GM12878 (cell line): ENCODE measurements at regions not wholly inside any gene's neighbourhood (a gene's known extent, or its start where the extent isn't known, plus 50 kb on each side); places are given as distances from the start of the nearest gene placed in this dataset.

Experiments used
- ATAC-seq: fragments of 200-7000 bp; cut with Tn5 transposase; 3 replicates; pipeline ENCODE4 v1.9.1; 2020; ENCODE audit warnings: mild to moderate bottlenecking, moderate library complexity
- BruUV-seq: library from RNA; stranded (reverse); fragments of 400-500 nt; replicated peaks from 2 replicates; lab custom pipeline; 2021; lab: Mats Ljungman, UMichigan
- CTCF ChIA-PET: fragments of 300-600 bp; sonication (Branson Sonifier 250); formaldehyde crosslinking; extraction: SDS; loops from one replicate; lab custom pipeline; 2021; ENCODE audit warnings: inconsistent platforms; lab: Yijun Ruan, JAX
- POLR2A ChIA-PET: fragments of 350-600 bp; formaldehyde crosslinking; extraction: SDS; loops from one replicate; lab custom pipeline; 2021; ENCODE audit warnings: inconsistent platforms; lab: Charles Lee
- RAD21 ChIA-PET: fragments of 300-600 bp; sonication (Branson Sonifier 250); formaldehyde crosslinking; loops from one replicate; lab custom pipeline; 2023; ENCODE audit warnings: antibody characterized with exemption; ENCODE audit not compliant: unreplicated experiment; lab: Charles Lee
- SMC1A ChIA-PET: fragments of 300-600 bp; sonication (Branson Sonifier 250); formaldehyde crosslinking; loops from one replicate; lab custom pipeline; 2023; ENCODE audit not compliant: unreplicated experiment, uncharacterized antibody; lab: Charles Lee
- DNase-seq: peaks from one replicate; pipeline ENCODE4 v3.0.0-alpha.2; 2011; ENCODE audit warnings: low read depth, low spot score
- FAIRE-seq: peaks from 3 replicates; lab custom pipeline; 2011; peaks lifted over from hg19 to GRCh38; lab: Jason Lieb, UNC
- H2AFZ ChIP-seq: 2 replicates; pipeline ENCODE4 v1.6.0; 2011; ENCODE audit warnings: low read depth, low read length, control low read depth; ENCODE audit not compliant: control insufficient read depth
- H3K27ac ChIP-seq: 2 replicates; pipeline ENCODE4 v1.5.1; 2011; ENCODE audit warnings: control low read depth; ENCODE audit not compliant: control insufficient read depth, insufficient read depth
- H3K27me3 ChIP-seq, 2 experiments: replicated peaks in 1 of 2; 2 replicates each; pipeline versions ENCODE4 v1.6.0 to v1.6.1; 2011; ENCODE audit warnings: low read length in 1 of 2; ENCODE audit not compliant: control insufficient read depth in 2 of 2, insufficient read depth in 2 of 2
- H3K36me3 ChIP-seq, 2 experiments: 2 replicates each; pipeline ENCODE4 v1.5.1; 2011; ENCODE audit warnings: low read length in 1 of 2; ENCODE audit not compliant: control insufficient read depth in 2 of 2, insufficient read depth in 2 of 2
- H3K4me1 ChIP-seq: 2 replicates; pipeline ENCODE4 v1.6.1; 2011; ENCODE audit warnings: mild to moderate bottlenecking, low read length, moderate library complexity, mixed read lengths; ENCODE audit not compliant: control insufficient read depth, insufficient read depth
- H3K4me2 ChIP-seq: 2 replicates; pipeline ENCODE4 v1.6.0; 2011; ENCODE audit warnings: control low read depth; ENCODE audit not compliant: control insufficient read depth, insufficient read depth
- H3K4me3 ChIP-seq: fragments of 200-600 bp; sonication (generic); 2 replicates; pipeline ENCODE4 v1.5.1; 2016
- H3K79me2 ChIP-seq: 2 replicates; pipeline ENCODE4 v1.6.0; 2011; ENCODE audit warnings: low read length; ENCODE audit not compliant: control insufficient read depth, insufficient read depth
- H3K9ac ChIP-seq: 2 replicates; pipeline ENCODE4 v1.8.0; 2011; ENCODE audit warnings: low read length, control low read depth, mixed read lengths; ENCODE audit not compliant: control insufficient read depth, insufficient read depth
- H3K9me3 ChIP-seq: replicated peaks from 3 replicates; pipeline ENCODE4 v1.5.1; 2011; ENCODE audit warnings: mild to moderate bottlenecking, low read length; ENCODE audit not compliant: control insufficient read depth, insufficient read depth
- H4K20me1 ChIP-seq: 2 replicates; pipeline ENCODE4 v1.6.0; 2011; ENCODE audit not compliant: control insufficient read depth, insufficient read depth
- BMI1 ChIP-seq: fragments of 450-650 bp; IDR thresholded peaks from 2 replicates; pipeline ENCODE4 v1.6.1; 2016; ENCODE audit warnings: mild to moderate bottlenecking, moderate library complexity, borderline replicate concordance
- E2F4 ChIP-seq: IDR thresholded peaks from 2 replicates; pipeline ENCODE4 v1.6.1; 2012; ENCODE audit warnings: low read depth, low read length, improper control_type of control experiment
- GATAD2B ChIP-seq: fragments of 450-650 bp; conservative IDR thresholded peaks from 2 replicates; pipeline ENCODE4 v1.6.1; 2017; ENCODE audit warnings: low read depth, mild to moderate bottlenecking, moderate library complexity
- JUNB ChIP-seq: IDR thresholded peaks from 2 replicates; pipeline ENCODE4 v1.6.1; 2016; ENCODE audit warnings: antibody characterized with exemption, mild to moderate bottlenecking
- LARP7 ChIP-seq: fragments of 450-650 bp; IDR thresholded peaks from 2 replicates; pipeline ENCODE4 v1.6.1; 2017; ENCODE audit warnings: mild to moderate bottlenecking
- NFYB ChIP-seq: IDR thresholded peaks from 2 replicates; pipeline ENCODE4 v1.6.1; 2011; ENCODE audit warnings: low read depth, mild to moderate bottlenecking, low read length, improper control_type of control experiment, moderate library complexity; ENCODE audit not compliant: insufficient read depth
- POLR2AphosphoS5 ChIP-seq: IDR thresholded peaks from 2 replicates; pipeline ENCODE4 v1.6.1; 2011; ENCODE audit warnings: mild to moderate bottlenecking, low read length, inconsistent platforms
- RAD21 ChIP-seq: IDR thresholded peaks from 2 replicates; pipeline ENCODE4 v1.6.1; 2011; ENCODE audit warnings: mild to moderate bottlenecking, low read depth, low read length, moderate library complexity; ENCODE audit not compliant: insufficient read depth
- RCOR1 ChIP-seq: conservative IDR thresholded peaks from 2 replicates; pipeline ENCODE4 v1.6.1; 2012; ENCODE audit warnings: low read depth, low read length, improper control_type of control experiment
- RUNX3 ChIP-seq: IDR thresholded peaks from 2 replicates; pipeline ENCODE4 v1.6.1; 2012; ENCODE audit warnings: low read length, inconsistent platforms
- SMARCA5 ChIP-seq: fragments of 450-650 bp; IDR thresholded peaks from 2 replicates; pipeline ENCODE4 v1.6.1; 2017; ENCODE audit warnings: mild to moderate bottlenecking
- STAT1 ChIP-seq: fragments of 450-650 bp; conservative IDR thresholded peaks from 2 replicates; pipeline ENCODE4 v1.6.1; 2014; ENCODE audit warnings: antibody characterized with exemption, mild to moderate bottlenecking
- ZBTB33 ChIP-seq: fragments of 450-650 bp; IDR thresholded peaks from 2 replicates; pipeline ENCODE4 v1.6.1; 2017; ENCODE audit warnings: mild to moderate bottlenecking
- ZBTB40 ChIP-seq: fragments of 450-650 bp; IDR thresholded peaks from 2 replicates; pipeline ENCODE4 v1.6.1; 2016; ENCODE audit warnings: mild to moderate bottlenecking, moderate library complexity, borderline replicate concordance
- ZNF274 ChIP-seq: IDR thresholded peaks from one replicate; pipeline ENCODE4 v1.8.0; 2011; ENCODE audit not compliant: insufficient read length, insufficient read depth
- ZNF687 ChIP-seq: fragments of 450-650 bp; IDR thresholded peaks from 2 replicates; pipeline ENCODE4 v1.6.1; 2017; ENCODE audit warnings: mild to moderate bottlenecking, moderate library complexity
- WGBS: methylation state at CpG from one replicate; pipeline ENCODE4 v1.1.6; 2016; ENCODE audit warnings: low lambda C conversion rate; ENCODE audit not compliant: insufficient replicate concordance, insufficient coverage; ENCODE audit errors: missing lambda C conversion rate; 5-methylcytosine and 5-hydroxymethylcytosine counted together
- in situ Hi-C: fragments of 300-500 bp; cut with MboI; formaldehyde crosslinking; loops from 9 replicates; pipeline ENCODE4 v1.14.3; 2018; ENCODE audit warnings: mixed read lengths
- intact Hi-C: fragments of 100-400 bp; cut with micrococcal nuclease; formaldehyde crosslinking; loops from one replicate; pipeline ENCODE4 v1.14.2; 2022; ENCODE audit not compliant: unreplicated experiment

GRCh38 chr9:134505032-134505431, 136.6 kb upstream of the COL5A1 start:
- 24% methylated on average over 8 of the region's 11 CpGs for WGBS
- H3K4me1 ChIP-seq = no peaks in the 10 kb centered on the region
- ATAC-seq (no peak), DNase-seq (no peak), FAIRE-seq (no peak)
- BruUV-seq = no TSS peak
- no peaks in the 10 kb centered on the region for H4K20me1 ChIP-seq
- intact Hi-C loops = no loop called here
- in situ Hi-C loops = no loop called here
- H3K4me3 ChIP-seq = no peak overlapping the region
- RAD21 ChIA-PET = no interaction called here
- CTCF ChIA-PET = no interaction called here
- H3K27me3 ChIP-seq = no peaks in the 10 kb centered on the region; a peak in 3 of 4 replicates
- SMC1A ChIA-PET = no interaction called here
- no peak overlapping the region for H3K4me2 ChIP-seq
- H2AFZ ChIP-seq = no peak overlapping the region
- POLR2A ChIA-PET = no interaction called here
- H3K9ac ChIP-seq = no peak overlapping the region
- no peaks in the 10 kb centered on the region for H3K36me3 ChIP-seq
- no peak overlapping the region for H3K27ac ChIP-seq
- no peaks in the 10 kb centered on the region for H3K79me2 ChIP-seq
- H3K9me3 ChIP-seq = no peaks in the 10 kb centered on the region
- TF ChIP-seq GATAD2B = no peak
- TF ChIP-seq E2F4 = no peak
- TF ChIP-seq RUNX3 = no peak
- no peak for TF ChIP-seq ZNF274
- TF ChIP-seq SMARCA5 = no peak
- no peak for TF ChIP-seq STAT1
- TF ChIP-seq POLR2AphosphoS5 = no peak
- no peak for TF ChIP-seq ZNF687
- TF ChIP-seq LARP7 = no peak
- no peak for TF ChIP-seq RCOR1
- no peak for TF ChIP-seq NFYB
- TF ChIP-seq BMI1 = no peak
- TF ChIP-seq RAD21 = no peak
- no peak for TF ChIP-seq ZBTB40
- no peak for TF ChIP-seq JUNB
- no peak for TF ChIP-seq ZBTB33
